NCI-H460 (cell line): ENCODE measurements at regions not wholly inside any gene's neighbourhood (a gene's known extent, or its start where the extent isn't known, plus 50 kb on each side); places are given as distances from the start of the nearest gene placed in this dataset.
A peak's percentile ranks its signal among the peaks of the same experiment; 100 is the strongest.

Experiments used
- DNase-seq: peaks from one replicate; pipeline ENCODE4 v3.0.0-alpha.2; 2016; ENCODE audit warnings: low read depth; ENCODE audit errors: extremely low read depth

DNA sequence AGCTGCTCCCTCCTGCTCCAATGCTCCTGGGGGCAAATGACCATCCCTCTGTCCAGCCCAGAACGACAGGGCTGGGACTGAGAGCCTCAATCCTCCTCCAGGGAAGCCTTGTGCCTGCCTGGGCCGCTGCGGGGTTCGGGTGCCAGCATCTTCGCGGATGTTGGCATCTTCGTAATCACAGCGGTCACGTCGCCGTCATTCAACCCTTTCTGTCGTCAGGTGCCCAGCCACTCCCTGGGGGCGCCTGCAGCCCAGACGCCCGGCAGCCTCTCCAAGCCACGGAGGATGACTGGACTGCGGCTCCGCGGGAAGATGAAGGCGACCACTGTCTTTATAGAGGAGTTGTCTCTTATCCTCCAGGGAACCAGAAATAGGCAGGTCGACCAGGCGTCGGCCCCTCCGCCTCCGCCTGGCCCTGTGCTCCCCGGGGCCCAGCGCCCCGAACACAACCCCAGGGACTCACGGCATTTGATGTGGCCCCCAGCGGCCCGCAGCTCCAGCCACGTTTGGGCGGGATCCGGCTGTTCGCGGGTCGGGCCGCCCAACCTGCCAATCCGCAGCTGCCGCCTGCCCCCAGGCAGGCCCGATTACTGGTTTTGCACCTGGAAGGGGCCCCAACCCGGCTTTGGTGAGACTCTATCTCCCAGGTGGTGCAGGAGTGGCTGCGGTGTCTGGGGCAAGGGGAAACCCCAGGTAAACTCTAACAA, 113.9 kb downstream of the THNSL2 start:
- DNase-seq: no peak

DNA sequence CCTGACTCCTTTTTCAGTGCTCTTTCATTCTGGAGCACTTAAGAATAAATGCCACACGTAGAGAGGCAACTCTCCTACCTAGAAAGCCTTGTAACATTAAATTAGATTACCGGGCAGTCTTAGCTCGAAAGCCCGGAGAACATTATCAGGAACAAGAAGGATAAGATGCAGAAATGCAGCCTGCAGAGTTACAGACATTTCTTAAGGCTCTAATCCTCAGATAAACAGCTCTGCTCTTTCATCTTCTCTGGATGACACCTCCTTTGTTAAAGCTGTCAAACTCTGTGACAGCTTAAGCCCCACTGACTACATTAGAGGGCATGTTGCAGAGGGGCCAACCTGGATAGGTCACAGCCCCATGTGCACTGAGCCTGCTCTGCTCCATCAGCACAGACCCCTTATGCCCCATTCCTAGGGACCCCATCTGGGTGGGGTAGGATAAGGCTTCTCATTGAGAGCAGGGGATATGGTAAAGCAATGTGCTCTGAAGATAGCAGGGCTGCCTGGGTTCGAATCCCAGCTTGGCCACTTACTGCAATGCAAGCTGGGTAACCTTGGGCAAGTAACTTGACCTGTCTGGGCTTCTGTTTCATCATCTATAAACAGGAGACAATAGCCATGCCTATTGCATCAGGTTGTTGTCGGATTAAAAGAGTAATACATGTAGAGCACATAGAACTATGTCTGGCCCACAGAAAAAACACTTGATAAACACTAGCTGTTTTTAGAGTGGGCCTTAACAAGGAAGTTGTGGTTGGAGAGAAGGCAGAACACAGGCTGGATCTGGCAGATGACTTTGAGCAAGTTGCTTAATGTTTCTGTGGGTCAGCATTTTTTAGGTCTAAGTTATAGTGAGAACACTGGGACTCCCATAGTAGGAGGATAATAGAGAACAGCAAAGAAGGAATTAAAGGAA, 111.4 kb downstream of the THNSL2 start:
- no peak for DNase-seq

GRCh38 chr2:88269836-88270235, 99.7 kb downstream of the THNSL2 start:
- DNase-seq: no peak

DNA sequence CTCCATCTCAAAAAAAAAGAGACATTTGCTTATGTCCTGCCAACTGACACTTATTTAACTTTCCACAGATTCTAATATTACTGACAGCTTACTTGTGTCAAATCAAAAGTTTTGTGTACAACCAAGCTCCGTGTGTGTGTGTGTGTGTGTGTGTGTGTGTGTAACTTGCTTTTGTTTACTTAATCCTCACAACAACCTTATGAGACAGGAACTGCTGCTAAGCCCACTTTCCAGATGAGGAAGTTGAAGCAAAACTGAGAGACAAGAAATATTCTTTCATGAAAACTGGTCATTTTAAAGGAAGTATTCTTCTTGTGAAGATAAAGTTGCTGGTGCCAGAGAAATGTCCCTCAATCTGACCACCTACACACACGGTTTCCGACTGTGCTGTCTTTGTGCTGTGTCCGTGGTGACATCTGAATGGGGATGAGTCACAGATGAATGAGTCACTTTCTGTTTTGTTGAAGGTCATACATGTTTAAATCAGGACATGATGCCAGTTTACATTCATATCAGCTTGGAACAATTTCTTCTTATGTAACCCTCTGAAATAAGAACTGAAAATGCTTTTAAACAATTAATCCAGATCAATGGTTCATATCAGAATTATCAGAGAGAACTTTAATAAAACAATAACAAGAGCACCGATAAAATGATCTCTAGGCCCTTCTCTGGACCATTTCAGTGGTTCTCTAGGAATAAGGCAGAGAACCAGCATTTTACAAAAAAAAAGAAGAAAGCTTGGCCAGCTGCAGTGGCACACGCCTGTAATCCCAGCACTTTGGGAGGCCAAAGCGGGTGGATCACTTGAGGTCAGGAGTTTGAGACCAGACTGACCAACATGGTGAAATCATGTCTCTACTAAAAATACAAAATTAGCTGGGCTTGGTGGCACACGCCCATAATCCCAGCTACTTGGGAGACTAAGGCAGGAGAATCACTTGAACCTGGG, 95.5 kb downstream of the THNSL2 start:
- DNase-seq: peak; percentile 53

- no peak for DNase-seq
Measured at GRCh38 chr2:88263861-88264260, 93.7 kb downstream of the THNSL2 start.

DNA sequence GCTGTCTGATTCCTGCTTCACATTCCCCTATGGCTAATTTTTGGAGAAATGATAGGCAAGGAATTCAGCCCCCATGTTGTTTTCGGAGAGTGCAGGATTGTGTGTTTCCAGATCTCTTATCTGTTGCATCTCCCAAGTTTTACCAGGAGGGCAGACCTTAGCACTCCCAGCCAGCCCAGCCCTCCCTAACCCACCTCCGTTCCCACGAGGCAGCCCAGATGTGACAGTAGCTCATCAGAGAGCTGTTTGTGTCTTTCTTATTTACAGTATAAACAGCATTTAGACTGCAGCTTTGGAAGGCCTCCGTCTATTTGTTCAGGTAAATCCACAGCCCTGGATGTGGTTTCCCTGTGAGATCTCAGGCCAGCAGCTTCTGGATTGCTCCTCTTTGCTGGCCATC, 91.6 kb downstream of the THNSL2 start:
- no peak for DNase-seq

DNA sequence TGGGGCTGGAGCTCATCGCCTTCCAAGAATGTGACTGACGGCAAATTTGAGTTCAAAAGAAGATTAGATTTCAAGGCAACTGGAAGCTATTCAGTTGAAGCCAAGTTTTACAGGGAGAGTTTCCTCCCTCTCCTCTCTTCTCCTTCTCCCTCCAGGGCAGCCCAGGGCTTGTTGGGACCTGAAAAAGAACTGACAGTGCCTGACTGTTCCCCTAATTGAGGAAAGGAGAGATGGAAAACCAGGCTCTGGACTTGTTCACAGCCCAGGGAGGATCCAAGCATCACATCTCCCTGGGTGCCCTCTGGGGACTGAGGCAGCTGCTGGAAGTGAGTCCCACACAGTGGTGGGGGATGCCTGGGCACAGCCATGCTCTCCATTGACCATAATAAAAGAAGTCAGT, 88.1 kb downstream of the THNSL2 start:
- DNase-seq: no peak

- no peak for DNase-seq
Measured at GRCh38 chr2:88254437-88255091, 84.4 kb downstream of the THNSL2 start.

DNA sequence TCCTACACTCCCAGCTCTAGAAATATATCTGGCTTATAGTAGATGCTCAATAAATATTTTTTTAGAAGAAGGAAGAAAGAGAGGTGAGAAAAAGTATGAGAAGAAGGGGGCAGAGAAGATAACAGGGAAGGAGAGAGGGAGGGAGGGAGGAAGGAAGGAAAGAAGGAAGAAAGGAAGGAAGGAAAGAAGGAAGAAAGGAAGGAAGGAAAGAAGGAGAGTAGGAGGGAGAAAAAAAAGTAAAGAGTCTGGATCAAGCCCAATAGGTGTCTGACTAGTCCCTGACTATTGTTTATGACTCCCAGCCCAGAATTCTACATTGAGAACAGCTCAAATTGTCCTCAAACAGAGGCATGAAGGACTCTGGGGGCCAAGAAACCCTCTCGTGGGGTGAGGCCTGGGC, 83.9 kb downstream of the THNSL2 start:
- DNase-seq: no peak

DNA sequence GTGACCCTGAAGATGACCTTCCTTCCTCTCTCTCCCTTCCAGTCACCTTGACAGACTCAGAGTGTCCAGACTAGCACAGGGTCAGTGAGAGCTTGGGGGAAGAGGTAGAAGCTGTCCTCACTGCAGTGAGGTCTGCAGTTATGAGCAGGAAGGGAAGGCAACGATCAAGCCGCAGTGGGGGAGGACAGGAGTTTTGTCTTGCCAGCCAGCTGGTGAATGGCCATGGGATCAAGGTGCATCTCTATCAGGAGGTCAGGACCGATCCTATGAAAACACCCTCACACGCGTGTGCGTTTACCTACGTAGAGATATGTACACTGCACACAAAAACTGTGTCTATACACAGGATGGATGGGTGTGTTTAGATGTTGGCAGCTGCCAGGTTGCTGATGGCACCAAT, 83.2 kb downstream of the THNSL2 start:
- DNase-seq: no peak

DNA sequence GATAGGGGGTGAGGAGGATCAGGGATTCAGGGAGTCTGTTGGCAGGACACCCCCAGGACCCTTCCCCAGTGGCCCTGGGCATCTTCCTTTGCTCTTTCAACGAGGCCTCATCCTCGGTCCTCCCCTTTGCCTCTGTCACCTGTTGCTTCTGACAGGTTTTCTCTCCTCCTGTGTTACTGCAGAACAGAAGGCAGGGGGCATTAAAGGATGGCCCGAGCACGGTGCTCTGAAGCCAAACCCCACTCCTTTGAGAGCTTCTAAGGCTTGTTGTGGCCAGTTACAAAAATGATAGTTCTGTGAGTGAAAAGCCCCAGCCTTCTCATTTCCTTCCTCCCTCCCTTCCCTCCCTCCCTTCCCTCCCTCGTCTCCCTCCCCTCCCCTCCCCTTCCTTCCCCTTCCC, 82.5 kb downstream of the THNSL2 start:
- no peak for DNase-seq

- no peak for DNase-seq
Measured at GRCh38 chr2:88252111-88252510, 82.0 kb downstream of the THNSL2 start.

GRCh38 chr2:88250404-88250803, 80.3 kb downstream of the THNSL2 start:
- no peak for DNase-seq

DNA sequence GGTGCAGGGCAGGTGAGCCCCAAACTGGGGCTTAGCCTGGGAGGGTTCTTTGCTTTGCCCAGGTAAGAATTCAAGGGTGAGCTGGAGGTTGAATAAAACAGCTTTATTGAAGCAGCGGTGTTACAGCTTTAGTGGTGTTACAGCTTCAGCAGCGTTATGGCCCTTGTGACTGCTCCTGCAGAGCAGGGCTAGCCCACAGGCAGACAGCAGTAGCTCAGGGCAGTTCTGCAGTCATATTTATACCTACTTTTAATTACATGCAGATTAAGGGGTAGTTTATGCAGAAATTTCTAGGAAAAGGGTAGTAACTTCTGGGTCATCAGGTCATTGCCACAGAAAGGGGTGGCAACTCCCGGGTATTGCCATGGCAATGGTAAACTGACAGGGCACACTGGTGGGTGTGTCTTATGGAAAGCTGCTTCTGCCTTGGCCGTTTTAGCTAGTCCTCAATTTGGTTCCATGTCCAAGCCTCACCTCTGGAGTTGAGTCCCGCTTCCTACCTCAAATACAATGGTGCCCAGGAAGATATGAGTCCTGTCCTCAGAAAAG, 78.2 kb downstream of the THNSL2 start:
- DNase-seq: no peak

GRCh38 chr2:88247531-88247930, 77.4 kb downstream of the THNSL2 start:
- DNase-seq: no peak

DNA sequence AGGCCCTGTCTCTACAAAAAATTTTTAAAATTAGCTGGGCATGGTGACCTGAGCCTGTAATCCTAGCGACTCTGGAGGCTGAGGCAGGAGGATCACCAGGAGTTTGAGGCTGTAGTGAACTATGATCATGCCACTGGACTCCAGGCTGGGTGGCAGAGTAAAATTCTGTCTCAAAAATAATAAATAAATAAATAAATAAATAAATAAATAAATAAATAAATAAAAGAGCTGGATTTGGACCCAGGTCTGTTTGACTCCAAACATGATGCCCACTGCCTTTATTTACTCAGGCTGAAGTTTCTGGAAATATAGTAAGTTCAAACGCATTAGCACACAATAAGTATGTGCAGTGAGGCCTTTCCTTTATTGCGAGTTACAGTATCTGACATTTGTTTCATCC, 75.0 kb downstream of the THNSL2 start:
- no peak for DNase-seq

DNA sequence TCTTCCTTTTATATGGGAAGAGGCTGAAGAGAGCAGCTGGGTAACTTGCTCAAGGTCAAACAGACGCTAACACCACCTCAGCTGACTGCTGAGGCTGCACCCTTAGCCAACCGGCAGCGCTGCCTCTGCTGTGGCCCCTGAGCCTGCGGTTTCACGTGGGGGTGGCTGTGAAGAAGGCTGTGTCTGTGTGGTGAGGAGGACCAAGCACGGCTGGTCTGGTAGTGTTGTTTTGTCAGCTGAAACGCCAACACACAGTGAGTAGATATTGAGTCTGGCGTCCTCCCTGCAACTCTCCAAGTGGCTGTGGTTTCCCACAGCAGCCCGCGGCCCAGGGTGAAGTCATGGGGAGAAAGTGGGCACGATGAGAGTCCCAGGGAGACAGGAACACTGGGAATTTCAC, 69.6 kb downstream of the THNSL2 start:
- no peak for DNase-seq

DNA sequence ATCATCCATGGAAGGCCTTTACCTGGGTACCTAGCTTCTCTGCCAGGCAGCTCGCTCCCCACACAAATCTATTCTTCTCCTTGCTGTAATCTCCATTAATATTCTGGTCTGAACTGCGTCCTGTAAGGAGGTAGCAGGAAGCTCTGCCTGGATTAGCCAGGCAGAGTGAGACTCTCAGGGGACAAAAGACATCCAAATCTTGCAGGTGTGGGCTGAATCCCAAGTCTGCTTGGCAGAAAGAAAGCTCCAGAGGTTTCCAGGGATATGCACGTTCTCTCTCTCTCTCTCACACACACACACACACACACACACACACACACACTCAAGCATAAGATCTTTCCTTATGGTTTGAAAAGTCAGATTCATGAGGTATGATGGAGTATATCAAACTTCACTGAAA, 66.5 kb downstream of the THNSL2 start:
- DNase-seq: no peak
